GM21825 (cell line): ENCODE measurements at regions not wholly inside any gene's neighbourhood (a gene's known extent, or its start where the extent isn't known, plus 50 kb on each side); places are given as distances from the start of the nearest gene placed in this dataset.
"Not testable (repeated sequence)": the region's sequence is repeated elsewhere in the genome, so short reads cannot be mapped to it uniquely, and the experiment has no call there.

Experiments used
- ATAC-seq: cut with Tn5 transposase; IDR thresholded peaks from one replicate; pipeline ENCODE4 v1.9.1; 2021; ENCODE audit warnings: mild to moderate bottlenecking, moderate library complexity; ENCODE audit not compliant: unreplicated experiment

DNA sequence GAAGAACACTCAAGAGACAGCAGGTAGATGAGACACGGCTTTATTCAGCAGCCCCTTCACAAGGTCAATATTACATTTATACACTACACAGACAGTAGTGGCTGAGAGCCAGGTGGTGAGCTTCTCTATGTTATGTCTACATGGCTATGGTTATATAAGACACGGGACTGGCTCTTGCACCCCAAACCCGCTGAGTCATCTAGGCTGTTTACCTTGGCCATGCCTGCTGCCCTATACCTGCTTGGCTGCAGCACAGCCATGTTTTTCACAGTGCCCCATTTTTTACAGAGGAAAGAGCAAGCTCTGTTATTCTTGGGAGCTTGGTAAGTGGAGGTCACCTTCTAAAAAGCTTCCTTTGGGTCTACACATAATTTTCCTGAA, 231.6 kb downstream of the IGSF11 start:
- ATAC-seq: no peak

- no peak for ATAC-seq
These were observed 229.6 kb downstream of the IGSF11 start for GRCh38 chr3:118805007-118805406.

- ATAC-seq: no peak
These were observed 228.2 kb downstream of the IGSF11 start for GRCh38 chr3:118806423-118806822.

GRCh38 chr3:118807349-118807748, 227.3 kb downstream of the IGSF11 start:
- not testable (repeated sequence) for ATAC-seq

GRCh38 chr3:118808723-118809122, 225.9 kb downstream of the IGSF11 start:
- no peak for ATAC-seq

DNA sequence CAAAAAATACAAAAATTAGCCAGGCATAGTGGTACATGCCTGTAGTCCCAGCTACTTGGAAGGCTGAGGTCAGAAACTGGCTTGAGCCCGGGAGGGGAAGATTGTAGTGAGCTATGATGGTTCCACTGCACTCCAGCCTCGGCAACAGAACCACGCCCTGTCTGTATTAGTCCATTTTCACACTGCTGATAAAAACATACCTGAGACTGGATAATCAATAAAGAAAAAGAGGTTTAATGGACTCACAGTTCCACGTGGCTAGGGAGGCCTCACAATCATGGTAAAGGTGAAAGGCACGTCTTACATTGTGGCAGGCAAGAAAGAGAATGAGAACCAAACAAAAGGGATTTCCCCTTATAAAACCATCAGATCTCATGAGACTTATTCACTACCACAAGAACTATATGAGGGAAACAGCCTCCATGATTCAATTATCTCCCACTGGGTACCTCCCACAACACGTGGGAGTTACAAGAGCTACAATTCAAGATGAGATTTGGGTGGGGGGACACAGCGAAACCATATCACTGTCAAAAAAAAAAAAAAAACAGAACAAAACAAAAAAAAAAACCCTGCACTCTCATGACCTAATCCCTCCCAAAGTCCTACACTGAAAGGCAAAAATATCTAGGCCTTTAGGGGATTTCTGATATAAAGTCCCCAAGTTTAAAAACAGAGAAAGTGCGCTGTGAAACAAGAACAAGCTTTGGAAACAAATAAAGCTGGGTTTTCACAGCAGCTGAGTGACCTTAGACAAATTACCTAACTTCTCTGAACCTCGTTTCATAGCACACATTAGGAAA, 224.7 kb downstream of the IGSF11 start:
- peak; percentile 36 for ATAC-seq

- no peak for ATAC-seq
These were observed 224.1 kb downstream of the IGSF11 start for GRCh38 chr3:118810499-118811035.

DNA sequence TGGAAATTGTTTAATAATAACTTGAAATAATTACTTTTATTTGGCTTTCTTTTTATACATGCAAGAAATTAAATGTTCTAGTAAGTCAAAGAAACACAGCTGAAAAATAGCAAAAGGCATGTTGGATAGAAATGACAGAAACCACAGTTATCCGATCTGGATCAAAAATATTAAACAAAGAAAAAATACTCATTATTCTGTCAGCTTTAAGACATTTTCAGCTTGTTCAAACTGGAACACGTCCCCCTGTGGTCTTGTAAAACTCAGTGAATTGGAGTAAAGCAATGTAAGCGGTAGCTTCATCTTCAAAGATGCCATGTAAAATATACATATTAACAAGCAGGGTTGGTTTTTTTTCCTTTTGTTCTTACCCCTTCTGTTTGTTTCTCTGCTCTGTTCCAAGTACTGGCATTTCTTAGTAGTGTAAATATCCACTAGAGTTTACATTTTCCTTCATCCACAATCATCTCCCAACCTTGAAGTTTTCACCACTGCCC, 223.4 kb downstream of the IGSF11 start:
- ATAC-seq: no peak

DNA sequence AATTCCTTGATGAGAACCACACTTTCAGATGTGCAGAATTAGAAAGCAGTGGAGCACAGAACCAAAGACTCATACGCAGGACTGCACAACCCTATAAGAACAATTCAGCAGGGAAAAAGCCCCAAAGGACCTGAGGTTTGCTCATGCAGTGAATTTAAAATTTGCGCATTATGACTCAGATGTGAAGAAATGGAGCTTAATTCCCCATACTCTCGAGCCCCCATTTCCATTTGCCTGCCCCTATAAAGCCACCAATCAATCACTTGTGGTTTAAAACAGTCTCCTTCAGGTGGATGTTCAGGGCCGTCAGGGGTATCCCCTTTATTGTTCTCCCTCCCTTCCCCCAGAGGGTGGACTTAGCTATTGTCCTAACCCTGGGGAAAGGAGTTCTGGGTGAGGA, 221.2 kb downstream of the IGSF11 start:
- ATAC-seq: no peak

GRCh38 chr3:118817748-118818165, 216.9 kb downstream of the IGSF11 start:
- ATAC-seq: peak; percentile 79

DNA sequence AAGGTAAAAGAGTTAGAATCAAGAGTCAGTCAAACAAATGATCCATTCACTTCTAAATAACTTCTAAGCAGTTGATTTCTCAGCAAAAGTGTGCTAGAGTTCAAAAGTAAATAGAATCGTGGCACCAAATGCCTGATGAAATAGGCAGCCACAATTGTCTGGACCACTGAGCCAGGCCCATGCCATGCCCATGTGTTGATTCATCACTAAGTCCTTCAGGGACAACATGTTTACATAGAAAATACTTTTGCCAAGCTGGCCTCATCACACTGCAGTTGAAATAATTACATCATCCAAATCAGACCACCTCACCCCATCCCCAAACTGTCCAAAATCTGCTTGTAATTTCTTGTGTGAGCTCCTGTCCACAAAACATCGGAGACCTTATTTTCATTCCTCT, 216.3 kb downstream of the IGSF11 start:
- ATAC-seq: no peak

DNA sequence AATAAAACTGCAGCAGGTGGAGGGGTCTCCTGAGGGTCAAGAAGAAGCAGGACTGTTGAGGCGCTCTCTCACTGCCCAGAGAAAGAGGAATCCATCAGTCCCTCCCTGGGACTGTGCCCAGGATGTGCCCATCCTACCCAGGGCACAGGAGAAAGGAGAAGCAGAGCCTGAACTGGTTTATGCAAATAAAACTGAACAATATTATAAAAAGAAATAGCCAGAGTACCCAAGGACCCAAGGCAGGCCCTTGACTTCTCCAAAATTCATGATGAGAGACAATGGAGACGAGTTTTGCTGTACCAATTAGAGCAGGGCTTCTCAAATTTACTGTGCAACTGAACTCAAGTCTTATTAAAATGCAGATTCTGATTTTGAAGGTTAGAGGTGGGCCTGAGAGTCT, 211.0 kb downstream of the IGSF11 start:
- ATAC-seq: no peak

DNA sequence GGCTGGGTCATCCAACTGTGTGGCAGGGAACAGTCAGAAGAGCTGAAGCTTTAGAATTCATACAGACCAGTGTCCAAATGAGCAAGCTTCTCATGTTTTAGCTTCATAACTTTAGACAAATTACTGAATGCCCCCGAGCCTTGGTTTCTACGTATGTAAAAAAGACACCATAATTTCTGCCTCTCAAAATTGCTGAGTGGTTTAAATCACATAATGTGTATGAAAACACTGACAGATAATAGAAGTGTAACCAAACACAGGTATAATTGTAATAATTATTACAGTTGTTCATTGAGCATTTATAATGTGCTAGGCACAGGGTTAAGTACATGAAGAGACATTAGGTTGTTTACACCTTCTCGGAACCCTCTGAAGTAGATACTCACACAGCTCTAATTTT, 207.2 kb downstream of the IGSF11 start:
- no peak for ATAC-seq

- ATAC-seq: no peak
These were observed 206.3 kb downstream of the IGSF11 start for GRCh38 chr3:118828351-118828750.

DNA sequence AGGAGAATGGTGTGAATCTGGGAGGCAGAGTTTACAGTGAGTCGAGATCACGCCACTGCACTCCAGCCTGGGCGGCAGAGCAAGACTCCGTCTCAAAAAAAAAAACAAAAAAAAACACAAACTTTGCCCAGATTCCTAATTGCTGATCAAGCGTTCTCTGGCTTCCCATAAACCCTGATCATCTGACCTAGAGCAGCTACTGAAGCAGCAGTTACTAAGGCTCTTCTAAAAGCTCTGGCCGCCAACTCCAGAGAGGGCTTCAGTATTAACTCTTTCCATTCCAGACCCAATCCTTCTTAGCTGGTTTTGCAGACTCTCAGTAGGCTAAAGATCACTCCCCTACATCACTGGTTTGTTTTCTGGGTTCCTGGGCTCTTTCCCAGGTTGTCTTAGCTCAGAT, 201.6 kb downstream of the IGSF11 start:
- no peak for ATAC-seq

DNA sequence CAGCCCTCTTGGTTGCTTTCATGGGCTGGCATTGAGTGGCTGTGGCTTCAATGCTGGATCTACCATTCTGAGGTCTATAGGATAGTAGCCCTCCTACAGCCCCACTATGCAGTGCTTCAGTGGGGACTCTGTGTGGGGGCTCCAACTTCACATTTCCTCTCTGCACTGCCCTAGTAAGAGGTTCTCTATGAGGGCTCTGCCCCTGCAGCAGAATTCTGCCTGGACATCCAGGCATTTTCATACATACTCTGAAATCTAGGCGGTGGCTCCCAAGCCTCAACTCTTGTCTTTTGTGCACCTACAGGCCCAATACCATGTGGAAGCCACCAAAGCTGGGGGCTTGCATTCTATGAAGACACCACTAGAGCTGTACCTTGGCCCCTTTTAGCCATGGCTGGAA, 195.8 kb downstream of the IGSF11 start:
- ATAC-seq: no peak

DNA sequence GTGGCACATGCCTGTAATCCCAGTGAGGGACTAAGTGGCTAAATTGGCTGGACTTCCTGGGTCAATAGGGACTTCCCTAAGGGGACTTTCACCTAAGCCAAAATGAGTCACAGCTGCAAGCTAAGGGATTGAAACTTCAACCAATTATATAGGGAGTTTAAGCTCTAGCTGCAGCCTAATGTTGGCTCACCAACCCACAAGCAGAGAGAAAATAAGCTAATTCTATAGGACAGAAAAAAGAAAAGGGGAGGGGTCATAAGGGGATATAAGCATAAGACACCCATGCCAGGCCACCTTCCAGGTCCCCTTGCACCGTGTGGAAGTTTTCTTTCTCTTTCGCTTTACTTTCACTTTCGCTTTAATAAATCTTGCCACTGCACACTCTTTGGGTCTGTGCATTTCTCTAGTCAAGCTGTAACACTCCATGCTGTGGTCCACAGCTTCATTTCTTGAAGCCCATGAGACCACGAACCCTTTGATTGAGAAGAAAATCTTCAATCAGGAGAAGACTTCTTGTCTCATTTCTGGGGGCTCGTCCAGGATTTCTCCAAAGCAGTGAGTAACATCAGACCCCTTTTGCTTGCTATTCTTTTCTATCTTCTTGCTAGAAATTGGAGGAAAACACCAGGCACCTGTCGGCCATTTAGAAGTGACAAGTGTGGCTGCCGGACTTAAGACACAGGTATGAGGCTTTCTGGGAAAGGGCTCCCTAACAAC, 192.3 kb downstream of the IGSF11 start:
- no peak for ATAC-seq

GRCh38 chr3:118846176-118846575, 188.5 kb downstream of the IGSF11 start:
- no peak for ATAC-seq
